Stomach (tissue), 4 donors: ENCODE measurements at regions not wholly inside any gene's neighbourhood (a gene's known extent, or its start where the extent isn't known, plus 50 kb on each side); places are given as distances from the start of the nearest gene placed in this dataset.

Source experiments
- POLR2A ChIP-seq, 4 donors: fragments of 450-650 bp; IDR thresholded peaks; one replicate each; pipeline ENCODE4 v1.6.1; 2016; ENCODE audit warnings: antibody characterized with exemption in 4 of 4, control low read depth in 2 of 4, mild to moderate bottlenecking in 1 of 4, moderate library complexity in 1 of 4
- POLR2AphosphoS5 ChIP-seq, 3 donors: sonication (generic); formaldehyde crosslinking; IDR thresholded peaks; one replicate each; pipeline ENCODE4 v1.6.1; 2016; ENCODE audit warnings: antibody characterized with exemption in 3 of 3
- TF ChIP-seq, protein P1 (sequence below), 7 experiments: fragments of 450-650 bp in 4 of 7; fragments of 200-600 bp in 3 of 7; sonication (generic) in 3 of 7; IDR thresholded peaks; one replicate each; pipeline ENCODE4 v1.5.1; 2016 to 2019; ENCODE audit warnings: antibody characterized with exemption in 7 of 7, control low read depth in 2 of 7, mild to moderate bottlenecking in 1 of 7

DNA sequence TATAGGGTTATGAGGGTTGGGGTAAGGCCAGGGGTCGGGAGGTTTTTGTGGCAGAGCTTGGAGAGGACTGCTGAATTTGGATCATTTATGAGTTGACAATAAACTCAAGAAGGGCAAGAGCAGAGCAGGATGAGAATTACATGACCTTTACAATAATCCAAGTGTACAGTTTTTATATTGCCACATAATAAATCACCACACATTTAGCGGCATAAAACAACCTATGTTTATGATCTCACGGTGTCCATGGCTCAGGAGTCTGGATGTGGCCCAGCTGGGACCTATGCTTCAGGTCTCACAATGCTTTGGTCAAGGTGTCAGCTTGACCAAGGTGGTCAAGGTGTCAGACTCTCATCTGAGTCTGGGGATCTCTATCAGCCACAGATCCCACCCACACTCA lies 118.3 kb upstream of the WSCD1 start:
- TF ChIP-seq POLR2AphosphoS5 (IDR thresholded peaks at IDR 0.05): no peak
- TF ChIP-seq, protein P1, sequence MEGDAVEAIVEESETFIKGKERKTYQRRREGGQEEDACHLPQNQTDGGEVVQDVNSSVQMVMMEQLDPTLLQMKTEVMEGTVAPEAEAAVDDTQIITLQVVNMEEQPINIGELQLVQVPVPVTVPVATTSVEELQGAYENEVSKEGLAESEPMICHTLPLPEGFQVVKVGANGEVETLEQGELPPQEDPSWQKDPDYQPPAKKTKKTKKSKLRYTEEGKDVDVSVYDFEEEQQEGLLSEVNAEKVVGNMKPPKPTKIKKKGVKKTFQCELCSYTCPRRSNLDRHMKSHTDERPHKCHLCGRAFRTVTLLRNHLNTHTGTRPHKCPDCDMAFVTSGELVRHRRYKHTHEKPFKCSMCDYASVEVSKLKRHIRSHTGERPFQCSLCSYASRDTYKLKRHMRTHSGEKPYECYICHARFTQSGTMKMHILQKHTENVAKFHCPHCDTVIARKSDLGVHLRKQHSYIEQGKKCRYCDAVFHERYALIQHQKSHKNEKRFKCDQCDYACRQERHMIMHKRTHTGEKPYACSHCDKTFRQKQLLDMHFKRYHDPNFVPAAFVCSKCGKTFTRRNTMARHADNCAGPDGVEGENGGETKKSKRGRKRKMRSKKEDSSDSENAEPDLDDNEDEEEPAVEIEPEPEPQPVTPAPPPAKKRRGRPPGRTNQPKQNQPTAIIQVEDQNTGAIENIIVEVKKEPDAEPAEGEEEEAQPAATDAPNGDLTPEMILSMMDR (IDR thresholded peaks at IDR 0.05): no peak
- no peak for TF ChIP-seq POLR2A (IDR thresholded peaks at IDR 0.05)
